Suppressor macrophage (primary cell): ENCODE measurements at regions not wholly inside any gene's neighbourhood (a gene's known extent, or its start where the extent isn't known, plus 50 kb on each side); places are given as distances from the start of the nearest gene placed in this dataset.

Experiments used
- DNase-seq, 4 experiments: peaks; one replicate each; pipeline ENCODE4 v3.0.0-alpha.2; 2020 to 2022

GRCh38 chr2:145289946-145290345, 770.0 kb upstream of the ZEB2 start:
- DNase-seq, result no peak

- DNase-seq, result no peak
These were observed 769.0 kb upstream of the ZEB2 start for GRCh38 chr2:145288650-145289496.

DNA sequence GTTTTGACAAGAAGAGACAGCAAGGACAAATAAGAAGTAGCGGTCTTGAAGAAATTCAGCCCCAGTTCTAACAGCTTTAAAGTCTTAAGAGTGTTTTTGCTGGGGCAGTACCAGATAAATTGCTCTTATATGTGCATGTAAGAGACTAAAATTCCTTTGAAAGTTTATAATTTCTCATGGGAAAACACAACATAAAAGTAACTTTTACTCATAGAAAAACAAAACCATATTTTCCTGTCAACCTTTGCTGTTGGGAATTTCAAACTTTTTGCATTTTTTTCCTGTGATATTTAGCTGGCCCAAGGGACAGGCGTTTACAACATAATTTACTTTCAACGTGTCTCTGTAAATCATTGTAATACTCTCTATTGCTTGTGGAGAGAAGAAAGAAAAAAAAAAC, 767.8 kb upstream of the ZEB2 start:
- no peak for DNase-seq

GRCh38 chr2:145286716-145287275, 766.9 kb upstream of the ZEB2 start:
- DNase-seq, result no peak

GRCh38 chr2:145284551-145284950, 764.6 kb upstream of the ZEB2 start:
- no peak for DNase-seq

GRCh38 chr2:145283131-145283530, 763.2 kb upstream of the ZEB2 start:
- no peak for DNase-seq

DNA sequence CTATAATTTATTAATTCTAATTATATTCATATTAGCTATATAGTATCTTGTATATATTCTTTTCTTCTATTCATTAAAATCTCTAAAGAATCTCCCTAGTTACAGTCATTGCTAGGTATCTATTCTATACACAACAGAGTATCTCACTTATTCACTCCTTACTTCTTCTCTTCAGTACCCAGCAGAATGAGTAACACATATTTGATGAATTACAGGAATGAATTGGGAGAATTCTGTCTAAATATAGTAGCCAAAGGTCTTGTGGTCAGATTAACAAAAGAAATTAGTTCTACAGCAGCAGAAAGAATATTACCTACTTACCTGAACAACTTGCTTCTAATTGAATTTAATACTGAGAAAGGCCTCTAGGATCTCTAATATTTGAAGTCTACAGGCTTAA, 758.0 kb upstream of the ZEB2 start:
- no peak for DNase-seq

GRCh38 chr2:145273840-145274239, 753.9 kb upstream of the ZEB2 start:
- no peak for DNase-seq

DNA sequence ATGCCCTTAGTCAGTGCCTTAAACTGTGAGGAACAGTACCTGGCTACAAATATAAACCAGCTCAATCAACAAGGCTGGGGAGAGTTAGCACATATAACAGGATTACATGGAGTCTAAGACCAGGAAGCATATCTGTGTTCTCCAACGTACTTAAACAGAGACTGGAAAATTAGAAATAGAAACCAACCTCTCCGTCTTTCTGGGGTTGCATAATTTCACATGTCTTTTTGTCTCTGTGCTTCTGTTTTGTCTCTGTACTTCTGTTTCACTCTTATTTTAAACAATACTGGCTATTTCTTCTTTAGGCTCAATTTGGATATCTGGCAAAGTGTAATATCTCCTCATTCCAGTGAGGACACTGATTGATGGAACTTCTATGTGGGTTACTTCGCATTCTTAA, 749.0 kb upstream of the ZEB2 start:
- peak in 2 of 4 experiments; percentile 26 to 40 for DNase-seq

DNA sequence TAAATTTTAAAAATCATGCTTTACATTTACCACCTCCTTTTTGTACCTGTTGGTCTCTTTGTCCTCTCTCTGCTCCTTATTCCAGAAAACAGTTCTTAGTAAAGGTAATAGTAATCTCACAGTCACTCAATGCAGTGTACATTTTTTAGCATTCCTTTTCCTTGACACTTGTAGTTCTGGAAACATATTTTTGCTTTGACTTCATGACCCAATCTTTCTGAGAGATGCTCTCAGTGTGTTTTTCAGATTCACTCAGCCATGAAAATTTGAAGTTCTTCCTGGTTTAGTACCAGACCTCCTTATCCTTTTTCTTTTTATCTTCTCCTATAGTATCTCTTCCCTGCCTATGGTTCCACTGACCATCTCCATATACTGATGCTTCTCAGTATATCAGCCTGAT, 747.5 kb upstream of the ZEB2 start:
- DNase-seq, result no peak

DNA sequence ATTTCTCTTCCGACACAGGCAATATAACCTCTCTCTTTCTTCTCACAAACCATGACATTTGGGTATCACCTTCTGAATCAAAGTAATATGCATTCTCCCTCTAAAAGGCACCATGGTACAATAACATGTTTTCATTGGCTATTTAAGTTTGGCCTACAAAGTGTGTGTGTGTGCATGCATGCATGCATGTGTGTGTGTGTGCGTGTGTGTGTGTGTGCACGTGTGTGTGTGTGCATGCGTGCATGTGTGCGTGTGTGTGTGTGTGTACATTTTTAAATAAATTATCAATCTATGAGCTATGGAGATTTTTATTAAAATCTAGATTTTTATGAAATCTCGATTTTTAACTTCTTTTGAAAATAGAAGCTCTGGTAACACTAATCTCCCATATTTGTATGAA, 745.3 kb upstream of the ZEB2 start:
- no peak for DNase-seq

DNA sequence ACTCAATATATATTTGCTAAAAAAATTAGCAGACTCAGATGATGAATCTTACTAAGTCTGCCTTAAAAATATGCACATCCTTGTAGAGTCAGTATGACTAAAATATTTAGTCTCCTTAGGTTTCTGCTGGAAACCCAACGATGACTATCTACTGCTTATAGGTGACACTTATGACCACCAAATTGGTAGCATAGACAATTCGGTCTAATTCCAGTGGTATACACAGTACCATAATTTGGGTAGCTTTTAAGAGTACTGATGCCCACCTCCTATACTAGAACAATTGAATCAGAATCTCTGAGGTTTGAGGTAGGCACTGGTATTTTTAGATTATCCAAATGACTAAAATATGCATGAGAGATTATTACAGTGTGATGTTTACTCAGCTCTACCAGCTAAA, 740.8 kb upstream of the ZEB2 start:
- no peak for DNase-seq

GRCh38 chr2:145260081-145260480, 740.2 kb upstream of the ZEB2 start:
- DNase-seq, result peak in 1 of 4 experiments; percentile 5

GRCh38 chr2:145258903-145259579, 739.1 kb upstream of the ZEB2 start:
- DNase-seq, result peak; percentile 71 to 88 (median 79)

GRCh38 chr2:145257931-145258330, 738.0 kb upstream of the ZEB2 start:
- no peak for DNase-seq

DNA sequence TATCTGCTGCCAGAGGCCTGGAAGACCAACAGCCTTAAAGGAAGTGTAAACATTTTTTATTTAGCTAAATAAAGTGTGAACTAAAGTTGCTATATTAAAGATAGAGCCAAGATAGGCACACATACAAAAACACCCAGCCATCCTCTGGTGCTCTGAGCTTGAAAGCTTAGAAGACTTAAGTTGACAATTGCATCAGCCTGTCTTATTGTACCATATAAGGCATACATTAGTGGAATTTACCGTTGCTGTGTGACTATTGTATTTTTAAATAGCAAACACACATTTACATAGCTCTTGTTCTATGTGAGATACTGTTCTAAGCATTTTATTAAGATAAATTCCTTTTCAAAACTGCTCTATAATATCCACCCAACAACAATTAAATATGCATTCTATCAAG, 736.6 kb upstream of the ZEB2 start:
- no peak for DNase-seq

DNA sequence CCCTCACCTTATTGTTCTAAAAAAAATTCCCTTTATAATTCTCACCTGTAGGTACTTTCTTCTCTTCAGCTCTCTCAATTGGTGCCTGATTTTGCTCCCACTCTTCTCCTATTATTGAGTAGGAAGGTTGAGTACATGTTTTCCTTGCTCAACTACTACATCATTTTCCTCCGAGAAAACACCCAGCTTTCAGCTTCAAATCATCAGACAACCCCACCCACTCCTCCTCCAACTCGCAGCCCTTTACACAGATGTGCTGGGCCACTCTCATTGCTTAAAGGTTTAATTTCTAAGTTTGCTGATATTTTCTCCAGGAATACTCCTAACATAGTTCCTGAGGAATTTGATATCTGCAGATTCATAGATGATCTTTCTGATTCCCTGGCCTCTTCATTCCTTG, 734.4 kb upstream of the ZEB2 start:
- DNase-seq, result peak in 1 of 4 experiments; percentile 15

GRCh38 chr2:145253492-145253891, 733.6 kb upstream of the ZEB2 start:
- DNase-seq, result no peak

DNA sequence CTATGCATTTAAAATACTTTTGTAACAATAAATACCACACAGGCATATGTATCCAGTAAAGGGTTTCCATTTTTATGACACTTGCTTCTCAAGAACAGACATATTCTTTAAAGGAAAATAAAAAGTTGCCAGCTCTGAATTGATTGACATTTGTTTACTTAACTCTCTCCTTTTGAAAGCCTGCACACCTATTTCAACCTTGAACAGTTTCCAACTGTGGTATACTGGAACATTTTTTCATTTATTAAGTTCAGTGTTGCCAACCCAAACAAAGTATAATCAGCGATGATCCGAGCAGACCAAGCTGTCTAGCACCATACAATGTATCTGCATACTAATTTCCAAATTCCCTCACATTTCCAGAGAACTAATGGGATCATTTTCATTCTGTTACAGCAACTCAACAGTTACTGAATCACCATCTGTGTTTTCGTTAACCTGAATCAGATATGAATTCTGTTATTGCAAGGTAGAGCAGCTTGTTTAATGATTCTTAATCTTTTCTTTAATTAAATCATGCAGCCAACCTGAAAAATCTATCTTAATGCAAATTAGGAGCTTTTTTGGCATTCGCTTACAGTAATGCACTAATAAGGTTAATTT, 725.5 kb upstream of the ZEB2 start:
- DNase-seq, result no peak

GRCh38 chr2:145235312-145235711, 715.4 kb upstream of the ZEB2 start:
- DNase-seq, result peak; percentile 20 to 56 (median 48)

DNA sequence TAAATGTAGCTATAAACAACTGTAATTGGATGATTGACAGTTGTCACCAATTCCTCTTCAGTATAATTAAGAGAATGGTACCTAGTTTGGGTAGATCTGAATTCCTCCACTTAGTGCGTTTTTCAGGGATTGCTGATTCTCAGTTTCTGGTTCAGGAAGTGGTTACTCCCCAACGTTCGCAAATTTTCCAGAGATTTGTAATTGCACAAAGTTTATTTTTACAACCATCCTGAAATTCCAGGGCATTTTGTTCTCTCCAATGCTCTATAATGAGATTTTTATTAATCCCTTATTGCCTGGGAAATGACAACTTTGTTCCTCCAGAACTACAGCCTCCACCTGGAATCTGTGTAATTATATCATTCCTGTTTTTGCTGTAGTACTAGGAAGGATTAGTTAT, 710.6 kb upstream of the ZEB2 start:
- no peak for DNase-seq

- peak; percentile 10 to 44 (median 22) for DNase-seq
These were observed 708.6 kb upstream of the ZEB2 start for GRCh38 chr2:145228506-145228905.

- DNase-seq, result peak; percentile 11 to 54 (median 41)
These were observed 707.0 kb upstream of the ZEB2 start for GRCh38 chr2:145226901-145227300.
